LHCN-M2 (cell line): ENCODE measurements at regions not wholly inside any gene's neighbourhood (a gene's known extent, or its start where the extent isn't known, plus 50 kb on each side); places are given as distances from the start of the nearest gene placed in this dataset.
"Not testable (repeated sequence)": the region's sequence is repeated elsewhere in the genome, so short reads cannot be mapped to it uniquely, and the experiment has no call there.

Source experiments
- DNase-seq: peaks from one replicate; pipeline ENCODE4 v3.0.0-alpha.2; 2012; ENCODE audit warnings: low read depth

DNA sequence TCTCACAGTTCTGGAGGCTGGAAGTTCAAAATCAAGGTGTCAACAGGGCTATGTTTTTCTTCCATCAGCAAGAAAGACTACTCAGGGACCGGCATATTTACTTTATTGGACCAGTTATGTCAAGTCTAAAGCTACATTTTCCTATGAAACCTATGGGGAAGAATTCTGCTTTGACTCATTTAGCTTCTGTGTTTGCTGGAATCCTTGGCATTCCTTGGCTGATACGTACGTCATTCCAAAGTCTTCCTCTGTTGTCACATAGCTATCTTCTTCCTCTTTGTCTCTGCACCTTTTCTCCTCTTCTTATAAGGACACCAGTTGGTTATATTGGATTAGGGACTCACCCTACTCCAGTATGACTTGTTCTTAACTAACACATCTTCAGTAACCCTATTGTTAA, 137.4 kb upstream of the FBXO11 start:
- no peak for DNase-seq

DNA sequence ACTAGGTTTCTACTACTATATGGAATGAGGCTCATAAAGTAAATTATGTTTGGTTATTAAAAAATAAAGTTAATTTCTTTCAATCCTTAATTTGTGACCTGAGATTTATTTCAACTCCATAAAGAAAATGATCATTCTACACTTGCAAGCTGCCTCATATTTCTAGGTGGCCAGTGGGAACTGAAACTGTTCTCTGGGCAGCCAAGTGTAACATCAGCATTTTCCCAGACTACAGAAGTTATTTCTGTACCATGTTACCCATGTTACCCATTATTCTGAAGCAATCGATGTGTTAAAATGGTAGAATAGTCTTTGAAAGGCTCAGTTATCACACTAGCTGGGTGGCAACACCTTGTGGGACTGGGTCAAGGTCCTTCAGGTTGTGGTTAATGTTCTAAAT, 139.3 kb upstream of the FBXO11 start:
- no peak for DNase-seq

DNA sequence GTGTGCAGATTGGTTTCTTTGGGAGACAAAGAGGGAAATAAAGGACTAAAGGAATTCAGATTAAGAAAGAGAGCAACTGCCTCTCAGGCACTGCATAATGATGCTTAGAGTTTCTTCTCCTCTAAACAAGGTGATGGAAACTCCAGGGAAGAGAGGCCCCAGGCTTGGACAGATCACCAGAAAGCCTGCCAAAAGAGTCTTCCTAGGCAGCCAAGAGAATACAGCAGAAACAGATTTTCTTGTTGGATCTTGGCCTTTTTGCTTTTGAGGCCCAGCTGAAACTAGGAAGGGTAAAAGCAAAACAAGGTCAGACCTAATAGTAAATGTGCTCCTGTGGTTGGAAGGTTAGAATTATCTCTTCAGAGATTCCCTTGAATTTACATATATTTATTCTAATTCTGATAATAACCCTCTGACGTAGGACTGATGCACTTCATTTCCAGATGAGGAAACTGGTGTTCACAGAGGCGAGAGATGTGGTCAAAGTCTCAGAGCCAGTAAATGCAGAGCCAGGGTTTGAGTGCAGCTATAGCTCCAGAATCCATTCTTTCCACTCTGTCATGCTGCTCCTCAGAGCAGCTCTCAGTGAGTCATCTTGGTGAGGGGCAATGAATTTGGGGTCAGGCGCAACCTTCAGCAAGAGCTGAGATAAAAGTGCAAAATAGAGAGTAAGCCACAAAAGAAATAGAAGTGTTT, 142.3 kb upstream of the FBXO11 start:
- DNase-seq, result no peak

DNA sequence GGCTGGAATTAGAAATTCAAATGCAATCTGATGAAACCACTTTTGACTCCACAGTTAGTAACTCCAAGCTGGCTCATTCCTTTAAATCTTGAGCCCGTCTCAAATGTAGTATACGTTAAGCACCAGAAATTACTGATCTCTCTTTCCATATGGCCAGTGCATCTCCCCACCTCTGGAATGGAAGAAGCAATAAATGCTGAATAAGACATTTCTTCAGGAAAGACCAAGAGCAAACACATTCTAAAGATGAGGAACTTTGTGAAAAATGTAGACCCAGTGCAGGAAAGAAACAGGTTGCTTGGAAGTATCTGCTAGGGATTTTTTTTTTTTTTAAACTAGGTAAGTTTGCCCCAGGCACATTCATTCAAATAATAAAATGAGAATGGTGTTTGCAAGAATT, 143.1 kb upstream of the FBXO11 start:
- no peak for DNase-seq

GRCh38 chr2:48050711-48051110, 144.4 kb upstream of the FBXO11 start:
- no peak for DNase-seq

GRCh38 chr2:48059975-48060374, 153.7 kb upstream of the FBXO11 start:
- DNase-seq, result no peak

- not testable (repeated sequence) for DNase-seq
Observed at GRCh38 chr2:48061656-48062055, 155.4 kb upstream of the FBXO11 start.

GRCh38 chr2:48065096-48065495, 158.8 kb upstream of the FBXO11 start:
- DNase-seq, result no peak

DNA sequence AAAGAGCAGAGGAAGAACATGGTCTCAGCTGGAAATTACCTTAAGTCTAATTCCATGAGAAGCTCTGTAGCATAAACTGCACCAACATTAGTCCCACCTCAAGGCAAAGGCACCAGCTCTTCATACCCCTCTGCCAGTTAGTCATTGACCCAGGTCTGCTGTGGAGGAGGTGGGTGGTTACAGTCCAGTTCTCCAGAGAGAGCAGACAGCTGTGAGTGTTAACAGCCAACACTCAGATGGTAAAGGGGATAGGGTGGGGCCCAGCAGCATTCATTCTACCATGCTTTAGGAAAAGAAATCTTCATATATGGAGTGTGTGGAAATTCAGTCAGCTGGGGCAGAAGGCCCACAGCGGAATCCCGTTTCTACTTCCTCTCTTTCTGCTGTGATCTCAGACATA, 159.7 kb upstream of the FBXO11 start:
- no peak for DNase-seq

DNA sequence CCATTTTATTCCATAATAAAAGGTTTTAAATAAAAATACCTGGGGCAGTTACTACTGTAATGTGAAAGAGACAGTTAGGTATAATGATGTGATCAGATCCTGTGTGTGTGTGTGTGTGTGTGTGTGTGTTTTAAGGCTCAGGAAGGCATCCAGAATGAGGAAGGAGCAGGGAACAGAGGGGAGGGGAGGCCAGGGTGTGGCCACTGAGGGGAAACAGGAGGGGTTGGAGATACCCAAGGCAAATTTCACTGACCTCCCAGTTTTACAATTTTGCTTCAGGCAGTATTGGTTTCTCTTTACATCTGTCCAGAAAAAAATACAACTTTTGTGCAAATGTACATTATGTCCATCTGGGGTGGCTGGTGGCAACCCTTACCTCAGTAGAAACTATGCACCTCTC, 163.5 kb upstream of the FBXO11 start:
- DNase-seq, result no peak

DNA sequence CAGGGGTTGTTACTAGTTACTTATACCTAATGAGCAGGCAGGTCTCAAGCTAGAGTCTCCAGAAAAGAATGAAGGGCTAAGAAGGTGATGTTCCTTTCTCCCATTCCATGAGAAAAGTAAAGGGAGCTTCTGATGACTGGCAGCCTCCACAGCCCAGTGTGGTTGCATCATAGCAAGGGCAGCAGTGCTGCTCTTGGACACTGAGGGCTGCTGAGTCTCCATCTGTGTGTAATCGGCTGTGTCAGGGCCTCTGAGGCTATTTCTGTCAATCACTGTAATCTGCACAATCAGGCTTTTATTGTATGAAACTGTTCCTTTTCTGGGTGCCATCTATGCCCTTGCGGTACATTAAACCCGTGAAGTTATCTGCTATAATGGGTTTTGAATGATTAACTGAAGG, 164.1 kb upstream of the FBXO11 start:
- no peak for DNase-seq

GRCh38 chr2:48072583-48072982, 166.3 kb upstream of the FBXO11 start:
- no peak for DNase-seq

DNA sequence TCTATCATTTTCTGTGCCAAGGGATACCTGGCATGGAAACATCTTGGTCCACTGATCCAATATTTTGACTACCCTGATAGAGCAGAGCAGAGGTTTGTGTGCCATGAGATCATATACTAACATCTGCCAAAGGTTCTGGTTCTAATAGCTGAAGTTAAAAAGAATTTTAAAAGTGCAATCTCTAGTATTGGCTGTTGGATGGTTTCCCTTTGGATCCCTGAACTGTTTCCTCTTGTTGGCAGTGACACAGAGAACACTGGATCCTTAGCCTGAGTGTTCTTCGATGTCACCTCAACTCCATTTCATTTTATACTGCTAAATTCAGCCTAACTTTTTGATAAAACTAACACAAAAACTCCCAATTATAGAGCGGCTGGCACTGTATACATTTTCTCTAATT, 169.3 kb upstream of the FBXO11 start:
- DNase-seq, result no peak

- no peak for DNase-seq
Observed at GRCh38 chr2:48080534-48081316, 174.4 kb upstream of the FBXO11 start.

DNA sequence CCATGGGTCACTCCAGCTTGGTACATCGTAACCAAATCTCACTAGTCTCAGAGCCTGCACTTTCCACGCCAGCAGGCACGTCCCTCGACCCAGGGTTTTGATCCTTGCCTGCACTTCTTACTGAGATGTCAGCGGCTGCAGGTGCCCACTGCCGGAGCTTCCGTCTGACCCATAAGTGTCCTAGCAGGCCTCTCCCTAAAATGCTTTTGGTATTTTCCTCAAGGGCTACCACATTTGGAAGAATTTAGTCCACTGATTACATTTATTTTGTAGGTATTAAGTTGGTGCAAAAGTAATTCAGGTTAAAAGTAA, 175.0 kb upstream of the FBXO11 start:
- no peak for DNase-seq

DNA sequence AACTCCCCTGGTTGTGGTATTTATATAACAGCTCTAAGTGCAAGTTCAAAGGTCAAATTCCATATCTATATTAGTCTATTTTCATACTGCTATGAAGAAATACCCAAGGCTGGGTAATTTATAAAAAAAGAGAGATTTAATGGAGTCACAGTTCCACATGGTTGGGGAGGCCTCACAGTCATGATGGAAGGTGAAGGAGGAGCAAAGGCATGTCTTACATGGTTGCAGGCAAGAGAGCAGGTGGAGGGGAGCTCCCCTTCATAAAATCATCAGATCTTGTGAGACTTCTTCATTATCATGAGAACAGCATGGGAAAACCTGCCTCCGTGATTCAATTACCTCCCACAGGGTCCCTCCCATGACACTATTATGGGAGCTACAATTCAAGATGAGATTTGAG, 179.6 kb upstream of the FBXO11 start:
- no peak for DNase-seq

DNA sequence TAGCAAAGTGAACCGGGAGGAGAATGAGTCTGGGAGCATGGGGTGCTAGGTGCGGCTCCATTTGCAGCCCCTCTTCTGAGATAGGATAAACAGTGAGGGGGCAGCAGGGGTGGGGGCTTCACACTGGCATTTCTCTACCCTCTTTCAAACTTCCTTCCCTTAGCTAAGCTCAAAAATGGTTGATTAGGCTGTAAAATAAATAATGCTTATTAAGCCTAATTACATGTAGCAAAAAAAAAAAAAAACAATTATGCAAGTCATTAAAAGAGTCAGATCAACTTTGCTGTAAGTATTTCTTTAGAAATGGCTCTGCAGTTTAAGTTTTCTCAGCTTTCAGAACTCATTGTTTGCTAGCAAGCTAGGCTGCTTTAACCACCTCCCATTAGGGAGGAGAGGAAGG, 182.7 kb upstream of the FBXO11 start:
- no peak for DNase-seq

DNA sequence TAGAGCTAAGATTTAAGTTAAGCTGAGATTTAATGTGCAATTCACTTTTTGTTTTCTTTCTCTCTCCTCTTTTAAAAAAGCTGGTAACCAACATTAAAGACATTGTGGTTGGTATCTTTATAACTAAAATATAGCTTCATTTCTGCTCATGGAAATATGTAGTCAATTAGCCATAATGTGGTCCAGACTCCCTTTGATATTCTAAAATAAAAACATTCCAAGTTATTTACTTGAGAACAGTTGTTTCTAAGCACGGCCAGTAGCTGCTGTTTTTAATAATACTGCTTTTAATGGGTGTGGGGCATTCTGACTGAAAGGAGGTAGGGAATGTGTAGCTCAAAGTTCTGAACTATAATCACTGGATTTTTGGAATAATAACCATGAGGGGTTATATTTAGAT, 183.3 kb upstream of the FBXO11 start:
- DNase-seq, result no peak

GRCh38 chr2:48092846-48093803, 186.8 kb upstream of the FBXO11 start:
- DNase-seq, result no peak

DNA sequence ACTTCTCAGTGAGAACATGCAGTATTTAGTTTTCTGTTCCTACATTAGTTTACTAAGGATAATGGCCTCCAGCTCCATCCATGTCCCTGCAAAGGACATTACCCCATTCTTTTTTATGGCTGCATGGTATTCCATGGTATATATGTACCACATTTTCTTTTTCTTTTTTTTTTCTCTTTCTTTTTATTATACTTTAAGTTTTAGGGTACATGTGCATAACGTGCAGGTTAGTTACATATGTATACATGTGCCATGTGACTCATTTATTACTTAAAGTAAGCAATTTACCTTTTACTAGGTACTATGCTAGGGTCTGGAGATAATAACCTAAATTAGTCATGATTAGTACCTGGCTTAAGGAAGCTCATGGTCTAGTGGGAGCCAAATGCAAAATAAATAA, 190.5 kb upstream of the FBXO11 start:
- DNase-seq, result not testable (repeated sequence)

- no peak for DNase-seq
Observed at GRCh38 chr2:48098539-48098938, 192.2 kb upstream of the FBXO11 start.

DNA sequence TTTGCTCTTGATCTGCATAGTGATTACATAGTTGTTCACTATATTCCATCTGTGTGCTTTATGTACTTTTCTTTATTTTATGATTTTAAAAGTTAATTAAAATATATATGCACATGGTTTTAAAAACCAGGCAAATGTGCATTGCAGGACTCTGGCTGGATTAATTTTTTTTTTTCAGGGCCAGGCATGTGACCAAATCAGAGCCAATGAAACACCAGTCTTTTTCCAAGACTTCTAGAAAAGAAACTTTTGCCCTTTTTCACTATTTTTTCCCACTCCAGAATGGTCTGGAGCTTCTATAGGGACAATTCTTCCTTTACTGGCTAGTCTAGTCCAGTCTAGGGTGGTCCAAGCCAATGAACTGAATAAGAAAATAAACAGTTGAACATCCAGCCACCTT, 198.1 kb upstream of the FBXO11 start:
- DNase-seq, result no peak
